CD4-positive, alpha-beta T cell treated with Interleukin-6 at 100 ng/mL for 8 hours (primary cell): ENCODE measurements at regions not wholly inside any gene's neighbourhood (a gene's known extent, or its start where the extent isn't known, plus 50 kb on each side); places are given as distances from the start of the nearest gene placed in this dataset.
"Not testable (repeated sequence)": the region's sequence is repeated elsewhere in the genome, so short reads cannot be mapped to it uniquely, and the experiment has no call there.

Experiments used
- DNase-seq: peaks from one replicate; pipeline ENCODE4 v3.0.0-alpha.2; 2020; ENCODE audit warnings: mixed read lengths, low spot score

- DNase-seq: not testable (repeated sequence)
These were observed 54.2 kb upstream of the FAM72C start for GRCh38 chr1:144026022-144026421.

GRCh38 chr1:144021690-144022384, 50.1 kb upstream of the FAM72C start:
- DNase-seq: not testable (repeated sequence)
